HEK293 (cell line): ENCODE measurements at regions not wholly inside any gene's neighbourhood (a gene's known extent, or its start where the extent isn't known, plus 50 kb on each side); places are given as distances from the start of the nearest gene placed in this dataset.

ENCODE experiments used
- CTCF ChIA-PET: fragments of 350-600 bp; formaldehyde crosslinking; extraction: SDS; loops from one replicate; lab custom pipeline; 2021; ENCODE audit warnings: antibody characterized with exemption; lab: Yijun Ruan, JAX
- POLR2A ChIA-PET: fragments of 300-600 bp; formaldehyde crosslinking; extraction: SDS; loops from one replicate; lab custom pipeline; 2020; ENCODE audit warnings: antibody characterized with exemption, inconsistent platforms; lab: Yijun Ruan, JAX
- H3K27ac ChIP-seq: fragments of 200-500 bp; sonication (Bioruptor generic); 2 replicates; pipeline ENCODE4 v1.5.1; 2014; ENCODE audit warnings: low read depth, low read length, control low read depth, inconsistent platforms; ENCODE audit errors: extremely low read depth
- H3K36me3 ChIP-seq, 2 experiments: fragments of 200-500 bp in 1 of 2; sonication (Bioruptor generic) in 1 of 2; 1 replicate in 1 of 2; 2 replicates in 1 of 2; pipeline ENCODE4 v1.5.1; 2014 to 2017; ENCODE audit warnings: inconsistent platforms in 2 of 2, low read length in 2 of 2; ENCODE audit not compliant: control insufficient read depth in 2 of 2, insufficient read depth in 1 of 2
- H3K4me1 ChIP-seq: fragments of 200-500 bp; sonication (Bioruptor generic); 2 replicates; pipeline ENCODE4 v1.5.1; 2014; ENCODE audit warnings: mild to moderate bottlenecking, low read length, inconsistent platforms; ENCODE audit not compliant: control insufficient read depth, insufficient read depth
- H3K4me3 ChIP-seq: 2 replicates; pipeline ENCODE4 v1.5.1; 2011; ENCODE audit warnings: low read depth, mild to moderate bottlenecking, control low read depth, low read length, moderate library complexity
- H3K9me3 ChIP-seq: fragments of 200-500 bp; sonication (Bioruptor generic); 2 replicates; pipeline ENCODE4 v1.5.1; 2014; ENCODE audit warnings: low read depth, low read length, inconsistent platforms; ENCODE audit not compliant: control insufficient read depth, insufficient read depth
- GLIS1 ChIP-seq: fragments of 450-650 bp; formaldehyde crosslinking; IDR thresholded peaks from 2 replicates; pipeline ENCODE4 v1.5.1; 2016; ENCODE audit warnings: missing biosample characterization, missing genetic modification characterization
- KLF16 ChIP-seq: fragments of 450-650 bp; formaldehyde crosslinking; IDR thresholded peaks from 2 replicates; pipeline ENCODE4 v1.5.1; 2017; ENCODE audit warnings: missing biosample characterization, missing genetic modification characterization
- KLF8 ChIP-seq: fragments of 450-650 bp; formaldehyde crosslinking; IDR thresholded peaks from 2 replicates; pipeline ENCODE4 v1.5.1; 2016; ENCODE audit warnings: missing biosample characterization, missing genetic modification characterization
- ZNF571 ChIP-seq: fragments of 450-650 bp; formaldehyde crosslinking; IDR thresholded peaks from 2 replicates; pipeline ENCODE4 v1.5.0; 2017; ENCODE audit warnings: missing biosample characterization, missing genetic modification characterization
- ZNF664 ChIP-seq: fragments of 450-650 bp; formaldehyde crosslinking; IDR thresholded peaks from 2 replicates; pipeline ENCODE4 v1.5.1; 2016; ENCODE audit warnings: missing biosample characterization, missing genetic modification characterization
- TF ChIP-seq, protein P1 (sequence below): fragments of 450-650 bp; formaldehyde crosslinking; IDR thresholded peaks from 2 replicates; pipeline ENCODE4 v1.5.1; 2016; ENCODE audit warnings: missing biosample characterization, missing genetic modification characterization
- TF ChIP-seq, protein P2 (sequence below): fragments of 450-650 bp; formaldehyde crosslinking; IDR thresholded peaks from 2 replicates; pipeline ENCODE4 v1.5.1; 2016; ENCODE audit warnings: missing biosample characterization, missing genetic modification characterization
- TF ChIP-seq, protein P3 (sequence below): fragments of 450-650 bp; formaldehyde crosslinking; IDR thresholded peaks from 2 replicates; pipeline ENCODE4 v1.5.1; 2017; ENCODE audit warnings: missing biosample characterization, missing genetic modification characterization

GRCh38 chr9:86405086-86405491 is 50.9 kb upstream of the TUT7 start:
- CTCF ChIA-PET: interaction anchor here (0.5 to 2.9 kb wide), 3 partner anchors 10 to 125 kb away, joined by 4 to 28 read pairs (median 5); no protein-coding TSS in a partner anchor
- H3K4me1 ChIP-seq: no peaks in the 10 kb centered on the region
- POLR2A ChIA-PET: no interaction called here
- TF ChIP-seq ZNF664 (no peak), ZNF571 (tag by site-specific recombination) (no peak), GLIS1 (tag by site-specific recombination) (no peak), KLF8 (tag by site-specific recombination) (no peak), KLF16 (no peak)
- TF ChIP-seq, protein P1, sequence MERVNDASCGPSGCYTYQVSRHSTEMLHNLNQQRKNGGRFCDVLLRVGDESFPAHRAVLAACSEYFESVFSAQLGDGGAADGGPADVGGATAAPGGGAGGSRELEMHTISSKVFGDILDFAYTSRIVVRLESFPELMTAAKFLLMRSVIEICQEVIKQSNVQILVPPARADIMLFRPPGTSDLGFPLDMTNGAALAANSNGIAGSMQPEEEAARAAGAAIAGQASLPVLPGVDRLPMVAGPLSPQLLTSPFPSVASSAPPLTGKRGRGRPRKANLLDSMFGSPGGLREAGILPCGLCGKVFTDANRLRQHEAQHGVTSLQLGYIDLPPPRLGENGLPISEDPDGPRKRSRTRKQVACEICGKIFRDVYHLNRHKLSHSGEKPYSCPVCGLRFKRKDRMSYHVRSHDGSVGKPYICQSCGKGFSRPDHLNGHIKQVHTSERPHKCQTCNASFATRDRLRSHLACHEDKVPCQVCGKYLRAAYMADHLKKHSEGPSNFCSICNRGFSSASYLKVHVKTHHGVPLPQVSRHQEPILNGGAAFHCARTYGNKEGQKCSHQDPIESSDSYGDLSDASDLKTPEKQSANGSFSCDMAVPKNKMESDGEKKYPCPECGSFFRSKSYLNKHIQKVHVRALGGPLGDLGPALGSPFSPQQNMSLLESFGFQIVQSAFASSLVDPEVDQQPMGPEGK: no peak
- TF ChIP-seq, protein P2, sequence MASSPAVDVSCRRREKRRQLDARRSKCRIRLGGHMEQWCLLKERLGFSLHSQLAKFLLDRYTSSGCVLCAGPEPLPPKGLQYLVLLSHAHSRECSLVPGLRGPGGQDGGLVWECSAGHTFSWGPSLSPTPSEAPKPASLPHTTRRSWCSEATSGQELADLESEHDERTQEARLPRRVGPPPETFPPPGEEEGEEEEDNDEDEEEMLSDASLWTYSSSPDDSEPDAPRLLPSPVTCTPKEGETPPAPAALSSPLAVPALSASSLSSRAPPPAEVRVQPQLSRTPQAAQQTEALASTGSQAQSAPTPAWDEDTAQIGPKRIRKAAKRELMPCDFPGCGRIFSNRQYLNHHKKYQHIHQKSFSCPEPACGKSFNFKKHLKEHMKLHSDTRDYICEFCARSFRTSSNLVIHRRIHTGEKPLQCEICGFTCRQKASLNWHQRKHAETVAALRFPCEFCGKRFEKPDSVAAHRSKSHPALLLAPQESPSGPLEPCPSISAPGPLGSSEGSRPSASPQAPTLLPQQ: no peak
- TF ChIP-seq, protein P3, sequence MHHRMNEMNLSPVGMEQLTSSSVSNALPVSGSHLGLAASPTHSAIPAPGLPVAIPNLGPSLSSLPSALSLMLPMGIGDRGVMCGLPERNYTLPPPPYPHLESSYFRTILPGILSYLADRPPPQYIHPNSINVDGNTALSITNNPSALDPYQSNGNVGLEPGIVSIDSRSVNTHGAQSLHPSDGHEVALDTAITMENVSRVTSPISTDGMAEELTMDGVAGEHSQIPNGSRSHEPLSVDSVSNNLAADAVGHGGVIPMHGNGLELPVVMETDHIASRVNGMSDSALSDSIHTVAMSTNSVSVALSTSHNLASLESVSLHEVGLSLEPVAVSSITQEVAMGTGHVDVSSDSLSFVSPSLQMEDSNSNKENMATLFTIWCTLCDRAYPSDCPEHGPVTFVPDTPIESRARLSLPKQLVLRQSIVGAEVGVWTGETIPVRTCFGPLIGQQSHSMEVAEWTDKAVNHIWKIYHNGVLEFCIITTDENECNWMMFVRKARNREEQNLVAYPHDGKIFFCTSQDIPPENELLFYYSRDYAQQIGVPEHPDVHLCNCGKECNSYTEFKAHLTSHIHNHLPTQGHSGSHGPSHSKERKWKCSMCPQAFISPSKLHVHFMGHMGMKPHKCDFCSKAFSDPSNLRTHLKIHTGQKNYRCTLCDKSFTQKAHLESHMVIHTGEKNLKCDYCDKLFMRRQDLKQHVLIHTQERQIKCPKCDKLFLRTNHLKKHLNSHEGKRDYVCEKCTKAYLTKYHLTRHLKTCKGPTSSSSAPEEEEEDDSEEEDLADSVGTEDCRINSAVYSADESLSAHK (tag by site-specific recombination): no peak
- H3K9me3 ChIP-seq: no peaks in the 10 kb centered on the region
- no peak overlapping the region for H3K27ac ChIP-seq
- H3K4me3 ChIP-seq: no peak overlapping the region
- no peaks in the 10 kb centered on the region for H3K36me3 ChIP-seq
